Activated CD4-positive, alpha-beta memory T cell treated with anti-CD3 and anti-CD28 coated beads for 36 hours (primary cell): ENCODE measurements at regions not wholly inside any gene's neighbourhood (a gene's known extent, or its start where the extent isn't known, plus 50 kb on each side); places are given as distances from the start of the nearest gene placed in this dataset.
A peak's percentile ranks its signal among the peaks of the same experiment; 100 is the strongest.
"Not testable (repeated sequence)": the region's sequence is repeated elsewhere in the genome, so short reads cannot be mapped to it uniquely, and the experiment has no call there.

ENCODE experiments used
- CTCF ChIA-PET: fragments of 350-600 bp; sonication (Branson Sonifier 250); formaldehyde crosslinking; loops from one replicate; lab custom pipeline; 2021; ENCODE audit warnings: antibody characterized with exemption, inconsistent platforms; lab: Charles Lee
- POLR2A ChIA-PET: fragments of 350-600 bp; sonication (Branson Sonifier 250); formaldehyde crosslinking; loops from one replicate; lab custom pipeline; 2021; ENCODE audit warnings: antibody characterized with exemption; lab: Charles Lee
- DNase-seq: peaks from one replicate; pipeline ENCODE4 v3.0.0-alpha.2; 2020
- H3K27ac Mint-ChIP-seq: one replicate; pipeline ENCODE4 v1.8.0; 2021; ENCODE audit warnings: mixed read lengths
- H3K27me3 Mint-ChIP-seq: one replicate; pipeline ENCODE4 v1.8.0; 2021; ENCODE audit warnings: mixed read lengths
- H3K36me3 Mint-ChIP-seq: one replicate; pipeline ENCODE4 v1.8.0; 2021; ENCODE audit warnings: mixed read lengths
- H3K4me1 Mint-ChIP-seq: one replicate; pipeline ENCODE4 v1.8.0; 2021; ENCODE audit warnings: low read depth, mixed read lengths
- H3K4me3 Mint-ChIP-seq: one replicate; pipeline ENCODE4 v1.8.0; 2021; ENCODE audit warnings: mild to moderate bottlenecking, mixed read lengths
- H3K9me3 Mint-ChIP-seq: one replicate; pipeline ENCODE4 v1.8.0; 2021; ENCODE audit warnings: mixed read lengths
- intact Hi-C: fragments of 100-400 bp; cut with micrococcal nuclease; formaldehyde crosslinking; loops from one replicate; pipeline ENCODE4 v1.15.1; 2023

DNA sequence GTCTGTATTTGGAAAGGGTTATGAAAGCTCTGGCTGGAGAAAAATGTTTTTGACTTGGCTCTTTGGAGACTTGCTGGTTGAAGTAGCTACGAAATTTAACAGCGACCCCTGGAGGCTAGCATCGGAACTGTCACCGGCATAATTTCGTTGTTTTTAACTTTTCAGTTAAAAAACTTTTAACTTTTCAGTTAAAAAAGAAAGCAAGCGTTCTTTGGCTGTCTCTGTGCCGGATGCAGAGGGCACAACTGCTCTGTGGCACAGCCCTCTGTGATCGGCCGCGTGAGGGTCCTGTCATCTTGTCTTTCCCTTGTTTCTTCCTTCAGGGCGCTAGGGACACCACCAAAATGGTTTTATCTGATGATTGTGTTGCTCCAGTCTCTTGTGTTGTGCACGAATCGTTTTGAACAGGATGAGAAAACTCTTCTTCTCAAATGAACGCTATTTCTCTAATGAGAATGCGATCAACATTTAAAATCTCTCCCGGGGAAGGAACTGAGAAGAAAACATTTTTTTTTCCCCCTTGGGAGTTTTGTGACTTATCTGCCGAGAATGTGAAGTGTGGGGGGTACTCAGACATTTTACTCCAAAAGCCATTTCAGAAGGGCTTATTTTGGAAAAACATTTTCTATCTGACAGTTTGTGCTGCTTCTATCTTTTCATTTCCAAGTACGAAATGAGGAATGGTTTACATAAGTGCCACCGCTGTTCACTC, 57.1 kb downstream of the ADCYAP1 start:
- POLR2A ChIA-PET = no interaction called here
- Mint-ChIP-seq H3K27me3 (peaks cover 14% of the 10 kb centered on the region), H3K9me3 (no peaks in the 10 kb centered on the region), H3K4me3 (no peak overlapping the region), H3K36me3 (no peaks in the 10 kb centered on the region), H3K27ac (no peak overlapping the region), H3K4me1 (peaks cover 8% of the 10 kb centered on the region)
- DNase-seq = peak; percentile 60
- CTCF ChIA-PET = interaction anchor here (0.9 to 1.7 kb wide), 10 partner anchors 11 to 114 kb away, joined by 3 to 23 read pairs (median 4); no protein-coding TSS in a partner anchor
- intact Hi-C loops = loop anchor here (1.0 kb wide), 1 partner anchor 97 kb away; no protein-coding TSS in a partner anchor

DNA sequence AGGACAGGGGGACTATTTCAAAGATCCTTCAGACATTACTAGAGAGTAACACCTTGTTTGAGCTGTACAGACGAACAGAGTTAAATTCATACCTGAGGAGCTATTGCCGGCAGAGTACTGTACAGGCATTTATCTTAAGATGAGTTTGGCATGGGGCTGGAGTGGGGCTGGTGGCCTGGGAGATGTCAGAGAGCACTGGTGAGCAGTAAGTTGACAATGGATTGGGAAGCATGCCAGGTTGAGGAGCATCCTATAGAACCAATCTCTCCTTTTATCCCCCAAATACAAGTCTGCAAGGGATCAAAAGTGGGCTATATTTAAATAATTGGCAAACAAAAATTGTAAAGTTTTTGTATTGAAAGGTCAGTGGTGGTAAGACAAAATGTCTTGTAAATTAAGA, 58.6 kb downstream of the ADCYAP1 start:
- Mint-ChIP-seq H3K4me3 (no peak overlapping the region), H3K27me3 (peaks cover 14% of the 10 kb centered on the region), H3K9me3 (no peaks in the 10 kb centered on the region), H3K27ac (no peak overlapping the region), H3K4me1 (peaks cover 8% of the 10 kb centered on the region), H3K36me3 (no peaks in the 10 kb centered on the region)
- no peak for DNase-seq
- ChIA-PET CTCF (interaction anchor here (0.6 to 1.8 kb wide), 2 partner anchors 9 to 64 kb away, joined by 3 to 6 read pairs; no protein-coding TSS in a partner anchor), POLR2A (no interaction called here)
- intact Hi-C loops = no loop called here

DNA sequence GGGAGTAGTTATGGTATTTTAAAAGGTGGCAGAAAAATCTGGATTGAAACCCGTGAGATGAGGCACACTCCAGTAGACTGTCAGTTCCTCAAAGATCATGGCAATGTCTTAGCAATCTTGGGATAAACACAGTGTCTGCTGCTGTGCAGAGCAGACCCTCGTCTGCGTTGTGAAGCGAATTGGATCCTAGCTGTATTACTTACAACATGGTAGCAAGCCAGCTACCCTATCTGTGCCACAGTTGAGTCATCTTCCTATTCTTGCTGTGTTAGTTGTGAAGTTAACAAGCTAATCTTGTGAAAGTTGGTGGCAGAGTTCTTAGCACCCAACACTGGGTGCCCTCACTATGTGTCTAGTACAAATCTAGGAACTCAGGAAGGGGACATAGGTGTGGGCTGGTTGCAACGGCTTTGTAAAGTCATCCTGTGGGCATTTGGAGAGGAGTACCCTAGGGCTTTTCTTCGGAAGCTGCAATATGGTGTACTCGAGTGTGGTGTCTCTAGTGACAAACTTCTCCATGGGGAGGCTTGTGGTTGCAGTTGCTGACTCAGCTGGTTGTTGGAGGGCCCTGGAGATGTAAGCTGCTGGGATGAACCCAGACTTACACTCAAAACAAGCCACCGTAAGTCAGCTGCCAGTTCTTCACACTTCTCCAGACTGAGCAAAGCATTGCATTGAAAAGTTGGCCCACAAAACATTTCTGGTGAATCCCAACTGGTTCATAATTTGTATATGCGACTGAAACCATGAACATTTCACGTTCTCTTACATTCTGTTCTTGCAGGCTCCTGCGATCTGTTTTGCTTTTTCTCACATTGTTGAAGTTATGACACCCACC, 61.5 kb downstream of the ADCYAP1 start:
- ChIA-PET CTCF (interaction anchor here (2.7 kb wide), 1 partner anchor 101 kb away, joined by 13 read pairs; no protein-coding TSS in a partner anchor), POLR2A (no interaction called here)
- Mint-ChIP-seq H3K9me3 (peaks cover 2% of the 10 kb centered on the region), H3K36me3 (no peaks in the 10 kb centered on the region), H3K4me1 (peaks cover 8% of the 10 kb centered on the region), H3K4me3 (no peak overlapping the region), H3K27me3 (peaks cover 11% of the 10 kb centered on the region), H3K27ac (no peak overlapping the region)
- intact Hi-C loops = no loop called here
- DNase-seq = no peak

DNA sequence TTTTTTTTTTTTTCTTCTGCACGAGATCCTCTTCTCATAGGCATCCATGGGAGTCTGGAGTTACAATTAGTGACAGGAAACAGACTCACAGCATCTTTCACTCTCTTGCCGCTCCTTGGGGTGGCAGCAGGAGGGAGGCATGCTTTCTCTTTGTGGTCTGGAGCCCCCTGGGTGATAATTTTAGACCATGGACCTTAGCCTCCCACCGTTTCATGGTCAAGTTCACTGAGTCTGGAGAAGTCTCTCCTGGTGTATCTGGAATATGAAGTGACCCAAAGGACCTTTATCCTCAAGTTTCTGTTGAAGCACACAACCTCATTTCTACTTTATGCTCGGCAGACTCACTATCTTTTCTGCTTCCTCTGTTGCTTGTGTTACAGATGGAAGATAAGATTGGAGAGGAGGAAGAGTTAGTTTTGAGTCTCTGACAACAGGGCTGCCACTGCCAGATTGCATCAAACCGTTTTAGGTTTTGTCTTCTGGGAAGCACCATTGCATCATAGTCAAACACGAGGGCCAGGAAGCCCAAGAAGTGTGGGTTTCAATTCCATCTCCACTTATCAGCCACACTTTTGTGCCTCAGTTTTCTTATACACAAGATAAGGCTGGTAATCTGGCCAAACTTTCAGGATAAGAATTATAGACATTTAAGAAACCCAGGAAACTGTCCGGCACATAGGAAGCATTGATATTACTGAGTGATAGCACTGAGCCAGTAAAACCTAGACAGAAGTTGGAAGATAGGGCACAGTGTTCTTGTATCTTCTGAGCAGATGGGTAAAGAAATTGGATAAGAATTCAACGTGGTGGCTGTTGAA, 62.3 kb downstream of the ADCYAP1 start:
- Mint-ChIP-seq H3K27me3 (peaks cover 9% of the 10 kb centered on the region), H3K9me3 (peaks cover 2% of the 10 kb centered on the region), H3K4me1 (peaks cover 2% of the 10 kb centered on the region), H3K36me3 (no peaks in the 10 kb centered on the region), H3K4me3 (no peak overlapping the region), H3K27ac (no peak overlapping the region)
- POLR2A ChIA-PET = no interaction called here
- CTCF ChIA-PET = no interaction called here
- intact Hi-C loops = no loop called here
- DNase-seq = no peak

DNA sequence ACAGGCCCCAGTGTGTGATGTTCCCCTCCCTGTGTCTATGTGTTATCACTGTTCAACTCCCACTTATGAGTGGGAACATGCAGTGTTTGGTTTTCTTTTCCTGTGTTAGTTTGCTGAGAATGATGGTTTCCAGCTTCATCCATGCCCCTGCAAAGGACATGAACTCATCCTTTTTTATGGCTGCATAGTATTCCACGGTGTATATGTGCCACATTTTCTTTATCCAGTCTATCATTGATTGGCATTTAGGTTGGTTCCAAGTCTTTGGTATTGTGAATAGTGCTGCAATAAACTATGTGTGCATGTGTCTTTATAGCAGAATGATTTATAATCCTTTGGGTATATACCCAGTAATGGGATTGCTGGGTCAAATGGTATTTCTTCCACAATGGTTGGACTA, 64.2 kb downstream of the ADCYAP1 start:
- H3K27ac Mint-ChIP-seq, intact Hi-C loops, H3K9me3 Mint-ChIP-seq: not testable (repeated sequence)

DNA sequence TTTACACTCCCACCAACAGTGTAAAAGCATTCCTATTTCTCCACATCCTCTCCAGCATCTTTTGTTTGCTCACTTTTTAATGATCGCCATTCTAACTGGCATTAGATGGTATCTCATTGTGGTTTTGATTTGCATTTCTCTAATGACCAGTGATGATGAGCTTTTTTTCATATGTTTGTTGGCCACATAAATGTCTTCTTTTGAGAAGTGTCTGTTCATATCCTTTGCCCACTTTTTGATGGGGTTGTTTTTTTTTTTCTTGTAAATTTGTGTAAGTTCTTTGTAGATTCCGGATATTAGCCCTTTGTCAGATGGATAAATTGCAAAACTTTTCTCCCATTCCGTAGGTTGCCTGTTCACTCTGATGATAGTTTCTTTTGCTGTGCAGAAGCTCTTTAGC, 64.6 kb downstream of the ADCYAP1 start:
- DNase-seq, H3K36me3 Mint-ChIP-seq, CTCF ChIA-PET, H3K4me1 Mint-ChIP-seq, H3K27me3 Mint-ChIP-seq, H3K27ac Mint-ChIP-seq, intact Hi-C loops, POLR2A ChIA-PET, H3K4me3 Mint-ChIP-seq, H3K9me3 Mint-ChIP-seq: not testable (repeated sequence)

More for the DNA sequence above, 64.2 kb downstream of the ADCYAP1 start:
- POLR2A ChIA-PET, H3K27me3 Mint-ChIP-seq, H3K4me1 Mint-ChIP-seq, DNase-seq, H3K36me3 Mint-ChIP-seq, CTCF ChIA-PET, H3K4me3 Mint-ChIP-seq: not testable (repeated sequence)

DNA sequence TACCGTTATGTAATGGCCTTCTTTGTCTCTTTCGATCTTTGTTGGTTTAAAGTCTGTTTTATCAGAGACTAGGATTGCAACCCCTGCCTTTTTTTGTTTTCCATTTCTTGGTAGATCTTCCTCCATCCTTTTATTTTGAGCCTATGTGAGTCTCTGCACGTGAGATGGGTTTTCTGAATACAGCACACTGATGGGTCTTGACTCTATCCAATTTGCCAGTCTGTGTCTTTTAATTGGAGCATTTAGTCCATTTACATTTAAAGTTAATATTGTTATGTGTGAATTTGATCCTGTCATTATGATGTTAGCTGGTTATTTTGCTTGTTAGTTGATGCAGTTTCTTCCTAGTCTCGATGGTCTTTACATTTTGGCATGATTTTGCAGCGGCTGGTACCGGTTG, 69.9 kb downstream of the ADCYAP1 start:
- DNase-seq, H3K4me3 Mint-ChIP-seq, POLR2A ChIA-PET, H3K36me3 Mint-ChIP-seq, H3K27ac Mint-ChIP-seq, intact Hi-C loops, H3K27me3 Mint-ChIP-seq, H3K4me1 Mint-ChIP-seq, CTCF ChIA-PET: not testable (repeated sequence)
- peaks cover 13% of the 10 kb centered on the region for H3K9me3 Mint-ChIP-seq

DNA sequence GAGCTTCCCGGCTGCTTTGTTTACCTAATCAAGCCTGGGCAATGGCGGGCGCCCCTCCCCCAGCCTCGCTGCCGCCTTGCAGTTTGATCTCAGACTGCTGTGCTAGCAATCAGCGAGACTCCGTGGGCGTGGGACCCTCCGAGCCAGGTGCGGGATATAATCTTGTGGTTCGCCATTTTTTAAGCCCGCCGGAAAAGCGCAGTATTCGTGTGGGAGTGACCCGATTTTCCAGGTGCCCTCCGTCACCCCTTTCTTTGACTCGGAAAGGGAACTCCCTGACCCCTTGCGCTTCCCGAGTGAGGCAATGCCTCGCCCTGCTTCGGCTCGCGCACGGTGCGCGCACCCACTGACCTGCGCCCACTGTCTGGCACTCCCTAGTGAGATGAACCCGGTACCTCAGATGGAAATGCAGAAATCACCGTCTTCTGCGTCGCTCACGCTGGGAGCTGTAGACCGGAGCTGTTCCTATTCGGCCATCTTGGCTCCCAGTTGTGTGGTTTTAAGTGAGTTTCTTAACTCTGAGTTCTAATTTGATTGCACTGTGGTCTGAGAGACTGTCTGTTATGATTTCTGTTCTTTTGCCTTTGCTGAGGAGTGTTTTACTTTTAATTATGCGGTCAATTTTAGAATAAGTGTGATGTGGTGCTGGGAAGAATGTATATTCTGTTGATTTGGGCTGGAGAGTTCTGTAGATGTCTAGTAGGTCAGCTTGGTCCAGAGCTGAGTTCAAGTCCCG, 71.9 kb downstream of the ADCYAP1 start:
- CTCF ChIA-PET, H3K27ac Mint-ChIP-seq, POLR2A ChIA-PET, H3K4me3 Mint-ChIP-seq, H3K36me3 Mint-ChIP-seq, H3K4me1 Mint-ChIP-seq, H3K27me3 Mint-ChIP-seq, intact Hi-C loops, DNase-seq: not testable (repeated sequence)
- H3K9me3 Mint-ChIP-seq = peaks cover 12% of the 10 kb centered on the region

DNA sequence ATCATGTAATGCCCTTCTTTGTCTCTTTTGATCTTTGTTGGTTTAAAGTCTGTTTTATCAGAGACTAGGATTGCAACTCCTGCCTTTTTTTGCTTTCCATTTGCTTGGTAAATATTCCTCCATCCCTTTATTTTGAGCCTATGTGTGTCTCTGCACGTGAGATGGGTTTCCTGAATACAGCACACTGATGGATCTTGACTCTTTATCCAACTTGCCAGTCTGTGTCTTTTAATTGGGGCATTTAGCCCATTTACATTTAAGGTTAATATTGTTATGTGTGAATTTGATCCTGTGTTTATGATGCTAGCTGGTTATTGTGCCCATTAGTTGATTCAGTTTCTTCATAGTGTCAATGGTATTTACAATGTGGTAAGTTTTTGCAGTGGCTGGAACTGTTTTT, 72.7 kb downstream of the ADCYAP1 start:
- H3K27ac Mint-ChIP-seq, H3K27me3 Mint-ChIP-seq, H3K4me3 Mint-ChIP-seq, intact Hi-C loops, CTCF ChIA-PET, DNase-seq, H3K4me1 Mint-ChIP-seq, H3K36me3 Mint-ChIP-seq, POLR2A ChIA-PET: not testable (repeated sequence)
- peaks cover 12% of the 10 kb centered on the region for H3K9me3 Mint-ChIP-seq

DNA sequence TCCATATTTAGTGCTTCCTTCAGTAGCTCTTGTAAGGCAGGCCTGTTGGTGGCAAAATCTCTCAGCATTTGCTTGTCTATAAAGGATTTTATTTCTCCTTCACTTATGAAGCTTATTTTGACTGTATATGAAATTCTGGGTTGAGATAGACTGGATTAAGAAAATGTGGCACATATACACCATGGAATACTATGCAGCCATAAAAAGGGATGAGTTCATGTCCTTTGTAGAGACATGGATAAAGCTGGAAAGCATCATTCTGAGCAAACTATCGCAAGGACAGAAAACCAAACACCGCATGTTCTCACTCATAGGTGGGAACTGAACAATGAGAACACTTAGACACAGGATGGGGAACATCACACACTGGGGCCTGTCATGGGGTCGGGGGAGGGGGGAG, 73.1 kb downstream of the ADCYAP1 start:
- H3K4me1 Mint-ChIP-seq, H3K27ac Mint-ChIP-seq, H3K36me3 Mint-ChIP-seq, DNase-seq, intact Hi-C loops, POLR2A ChIA-PET, H3K4me3 Mint-ChIP-seq, H3K27me3 Mint-ChIP-seq, CTCF ChIA-PET: not testable (repeated sequence)
- peaks cover 12% of the 10 kb centered on the region for H3K9me3 Mint-ChIP-seq

DNA sequence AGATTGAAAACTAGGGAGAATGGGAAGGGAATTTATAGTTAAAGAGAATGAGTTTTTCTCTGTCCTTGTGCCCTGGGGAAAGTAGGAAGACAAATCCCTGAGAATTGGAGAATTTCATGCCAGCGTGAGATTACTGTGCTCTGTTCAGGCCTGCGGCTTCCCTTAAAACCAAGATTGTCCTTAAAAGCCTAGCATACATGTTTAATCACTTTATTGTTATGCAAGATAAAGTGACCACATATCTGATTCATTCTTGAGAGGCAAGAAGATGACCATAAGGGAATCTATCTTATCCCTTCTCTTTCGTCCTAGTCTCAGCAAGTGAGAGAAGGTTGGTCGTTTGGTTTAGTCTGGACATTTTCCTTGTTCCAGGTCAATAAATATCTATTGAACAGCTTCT, 75.9 kb downstream of the ADCYAP1 start:
- H3K4me3 Mint-ChIP-seq = no peak overlapping the region
- CTCF ChIA-PET = no interaction called here
- H3K27ac Mint-ChIP-seq = no peak overlapping the region
- peaks cover 12% of the 10 kb centered on the region for H3K9me3 Mint-ChIP-seq
- intact Hi-C loops = no loop called here
- peaks cover 3% of the 10 kb centered on the region for H3K27me3 Mint-ChIP-seq
- POLR2A ChIA-PET = no interaction called here
- no peaks in the 10 kb centered on the region for H3K4me1 Mint-ChIP-seq
- no peaks in the 10 kb centered on the region for H3K36me3 Mint-ChIP-seq
- no peak for DNase-seq
